ENCODE measurements at regions not wholly inside any gene's neighbourhood (a gene's known extent, or its start where the extent isn't known, plus 50 kb on each side); places are given as distances from the start of the nearest gene placed in this dataset.

DNA sequence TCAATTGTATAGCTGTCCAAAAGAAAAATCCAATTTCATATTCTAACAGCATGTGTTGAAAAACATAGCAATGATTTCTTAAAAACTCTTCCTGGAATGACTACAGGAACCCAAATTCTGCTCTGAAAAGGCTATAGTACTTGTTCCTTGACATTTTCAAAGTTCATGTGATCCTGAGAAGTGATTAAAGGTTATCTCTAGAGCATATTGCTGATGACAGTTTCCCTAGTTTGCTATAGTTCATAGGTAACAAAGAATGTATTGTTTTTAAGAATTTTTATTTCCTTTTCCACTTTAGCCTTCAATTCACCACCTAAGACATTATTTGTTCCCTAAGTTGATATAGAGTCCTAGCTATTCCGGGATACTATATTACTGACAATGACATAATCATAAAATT, 1614.6 kb downstream of the PCDH7 start:
- no peak overlapping the region for H3K4me3 Mint-ChIP-seq
- no peaks in the 10 kb centered on the region for H3K36me3 Mint-ChIP-seq
- DNase-seq (ENCODE audit: low spot score) = no peak
- H3K79me2 ChIP-seq (ENCODE audit: low read depth) = no peaks in the 10 kb centered on the region
- H3K36me3 ChIP-seq = no peaks in the 10 kb centered on the region
- H3K4me2 ChIP-seq = no peak overlapping the region
- TF ChIP-seq EZH2phosphoT487 (IDR thresholded peaks at IDR 0.05) (no peak), EZH2 (IDR thresholded peaks at IDR 0.05) (no peak), CTCF (IDR thresholded peaks at IDR 0.05) (no peak)
- H3K4me3 ChIP-seq = no peak overlapping the region
- H3K27me3 Mint-ChIP-seq (ENCODE audit: insufficient read depth, low read depth) = no peaks in the 10 kb centered on the region
- no peak overlapping the region for H3K9ac ChIP-seq
- no peak overlapping the region for H3K27ac ChIP-seq
- H3K4me1 Mint-ChIP-seq = no peaks in the 10 kb centered on the region
- no peaks in the 10 kb centered on the region for H3K9me3 ChIP-seq (ENCODE audit: low read depth)
- H4K20me1 ChIP-seq (ENCODE audit: low read depth) = no peaks in the 10 kb centered on the region
- H3F3A ChIP-seq (ENCODE audit: low read depth) = no peaks in the 10 kb centered on the region
- H3K27me3 ChIP-seq = no peaks in the 10 kb centered on the region
- H2AFZ ChIP-seq (replicated peaks) = no peak overlapping the region
- H3K4me1 ChIP-seq = no peaks in the 10 kb centered on the region
- H3K9me3 Mint-ChIP-seq = no peaks in the 10 kb centered on the region
- H3K27ac Mint-ChIP-seq = no peak overlapping the region

DNA sequence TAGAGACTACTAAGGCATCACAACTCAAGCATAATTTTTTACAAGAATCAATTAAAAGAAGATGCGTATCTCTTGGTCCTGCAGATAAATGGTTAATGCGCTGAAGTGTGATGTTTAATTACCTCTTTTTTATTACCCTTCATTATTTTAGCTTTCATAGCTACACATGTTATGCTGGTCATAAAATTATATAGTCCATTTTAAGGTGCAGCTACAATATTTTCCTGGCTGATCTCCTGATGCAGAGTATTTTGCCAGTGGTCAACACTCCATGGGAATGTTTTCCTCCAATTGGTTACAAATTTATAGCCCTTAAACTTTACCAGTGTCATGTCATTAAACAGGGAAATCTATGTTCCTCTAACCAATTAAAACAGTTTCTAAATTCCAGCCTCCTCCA, 1617.2 kb downstream of the PCDH7 start:
- no peak for DNase-seq (ENCODE audit: low spot score)
- no peak for TF ChIP-seq CTCF (IDR thresholded peaks at IDR 0.05)
- no peak for TF ChIP-seq EZH2phosphoT487 (IDR thresholded peaks at IDR 0.05)
- no peak for TF ChIP-seq EZH2 (IDR thresholded peaks at IDR 0.05)
- Mint-ChIP-seq H3K27me3 (ENCODE audit: insufficient read depth, low read depth) (no peaks in the 10 kb centered on the region), H3K4me3 (no peak overlapping the region), H3K27ac (no peak overlapping the region), H3K9me3 (no peaks in the 10 kb centered on the region), H3K36me3 (no peaks in the 10 kb centered on the region), H3K4me1 (no peaks in the 10 kb centered on the region)
- Histone ChIP-seq H2AFZ (replicated peaks) (peak overlapping the region; percentile 28), H3K4me3 (no peak overlapping the region), H3F3A (ENCODE audit: low read depth) (no peaks in the 10 kb centered on the region), H3K79me2 (ENCODE audit: low read depth) (no peaks in the 10 kb centered on the region), H3K27ac (no peak overlapping the region), H3K4me1 (no peaks in the 10 kb centered on the region), H4K20me1 (ENCODE audit: low read depth) (no peaks in the 10 kb centered on the region), H3K9me3 (ENCODE audit: low read depth) (no peaks in the 10 kb centered on the region), H3K4me2 (no peak overlapping the region), H3K9ac (no peak overlapping the region), H3K27me3 (no peaks in the 10 kb centered on the region), H3K36me3 (no peaks in the 10 kb centered on the region)

DNA sequence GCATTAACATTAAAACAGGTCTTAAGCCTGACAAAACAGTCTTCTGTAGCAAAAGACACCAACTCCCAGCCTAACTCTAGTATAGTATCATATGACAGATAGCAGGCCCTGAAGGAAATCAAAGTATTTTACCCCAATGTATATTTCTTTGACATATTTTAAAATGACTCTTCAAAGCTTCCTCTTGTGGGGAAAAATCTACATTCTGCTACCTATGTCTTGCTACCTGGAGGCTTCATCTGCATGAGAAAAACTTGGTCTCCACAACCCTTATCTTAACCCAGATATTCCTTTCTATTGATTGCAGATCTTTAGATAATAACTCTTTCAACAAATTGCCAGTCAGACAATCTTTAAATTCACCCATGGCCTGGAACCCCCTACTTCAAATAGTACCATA, 1620.4 kb downstream of the PCDH7 start:
- Histone ChIP-seq H3K9ac (no peak overlapping the region), H4K20me1 (ENCODE audit: low read depth) (no peaks in the 10 kb centered on the region), H2AFZ (replicated peaks) (no peak overlapping the region), H3F3A (ENCODE audit: low read depth) (no peaks in the 10 kb centered on the region), H3K4me2 (no peak overlapping the region), H3K27me3 (no peaks in the 10 kb centered on the region), H3K4me1 (no peaks in the 10 kb centered on the region), H3K36me3 (no peaks in the 10 kb centered on the region), H3K9me3 (ENCODE audit: low read depth) (no peaks in the 10 kb centered on the region), H3K79me2 (ENCODE audit: low read depth) (no peaks in the 10 kb centered on the region), H3K27ac (no peak overlapping the region), H3K4me3 (no peak overlapping the region)
- Mint-ChIP-seq H3K4me1 (no peaks in the 10 kb centered on the region), H3K36me3 (no peaks in the 10 kb centered on the region), H3K27ac (no peak overlapping the region), H3K4me3 (no peak overlapping the region), H3K27me3 (ENCODE audit: insufficient read depth, low read depth) (no peaks in the 10 kb centered on the region), H3K9me3 (no peaks in the 10 kb centered on the region)
- no peak for DNase-seq (ENCODE audit: low spot score)
- TF ChIP-seq EZH2 (IDR thresholded peaks at IDR 0.05) (no peak), CTCF (IDR thresholded peaks at IDR 0.05) (peak; percentile 11), EZH2phosphoT487 (IDR thresholded peaks at IDR 0.05) (no peak)

DNA sequence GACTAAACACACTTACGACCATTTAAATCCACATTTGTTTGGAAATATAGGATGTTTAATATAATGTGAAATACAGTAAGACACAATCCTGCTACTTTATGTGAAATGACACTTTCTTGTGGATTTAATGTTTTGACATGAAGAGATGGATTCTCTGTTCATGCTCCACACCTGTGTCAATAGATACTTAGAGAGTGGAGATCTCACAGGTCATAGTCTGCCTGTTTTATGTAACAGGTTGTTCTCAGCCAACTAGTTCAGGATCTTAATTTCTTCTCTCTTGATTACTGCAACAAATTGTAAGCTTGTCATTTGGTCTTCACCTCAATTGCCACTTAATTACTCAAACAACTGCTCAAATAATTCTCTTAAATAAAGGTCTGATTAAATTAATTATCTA, 1621.2 kb downstream of the PCDH7 start:
- H3K79me2 ChIP-seq (ENCODE audit: low read depth) = no peaks in the 10 kb centered on the region
- no peaks in the 10 kb centered on the region for H3K27me3 Mint-ChIP-seq (ENCODE audit: insufficient read depth, low read depth)
- no peak overlapping the region for H3K4me2 ChIP-seq
- no peak overlapping the region for H3K9ac ChIP-seq
- no peaks in the 10 kb centered on the region for H3K36me3 ChIP-seq
- H3F3A ChIP-seq (ENCODE audit: low read depth) = no peaks in the 10 kb centered on the region
- no peaks in the 10 kb centered on the region for H4K20me1 ChIP-seq (ENCODE audit: low read depth)
- DNase-seq (ENCODE audit: low spot score) = no peak
- no peak overlapping the region for H2AFZ ChIP-seq (replicated peaks)
- H3K27ac ChIP-seq = no peak overlapping the region
- no peaks in the 10 kb centered on the region for H3K4me1 ChIP-seq
- H3K9me3 Mint-ChIP-seq = no peaks in the 10 kb centered on the region
- no peaks in the 10 kb centered on the region for H3K4me1 Mint-ChIP-seq
- H3K9me3 ChIP-seq (ENCODE audit: low read depth) = no peaks in the 10 kb centered on the region
- no peak overlapping the region for H3K27ac Mint-ChIP-seq
- H3K4me3 ChIP-seq = no peak overlapping the region
- H3K36me3 Mint-ChIP-seq = no peaks in the 10 kb centered on the region
- TF ChIP-seq CTCF (IDR thresholded peaks at IDR 0.05) (no peak), EZH2phosphoT487 (IDR thresholded peaks at IDR 0.05) (no peak), EZH2 (IDR thresholded peaks at IDR 0.05) (no peak)
- H3K4me3 Mint-ChIP-seq = no peak overlapping the region
- H3K27me3 ChIP-seq = no peaks in the 10 kb centered on the region

All from neural progenitor cell (in vitro differentiated cells).